K562 (cell line): ENCODE measurements at regions not wholly inside any gene's neighbourhood (a gene's known extent, or its start where the extent isn't known, plus 50 kb on each side); places are given as distances from the start of the nearest gene placed in this dataset.

Source experiments
- ATAC-seq: fragments of 200-7000 bp; cut with Tn5 transposase; 3 replicates; pipeline ENCODE4 v1.9.1; 2020; ENCODE audit warnings: moderate library complexity
- BruUV-seq: library from RNA; stranded (reverse); fragments of 400-500 nt; replicated peaks from 2 replicates; lab custom pipeline; 2021; lab: Mats Ljungman, UMichigan
- CTCF ChIA-PET: fragments of 300-600 bp; formaldehyde crosslinking; extraction: SDS; loops from one replicate; lab custom pipeline; 2021; ENCODE audit warnings: low intra/inter-chr PET ratio; lab: Yijun Ruan, JAX
- POLR2A ChIA-PET: fragments of 300-600, 350-650 bp; sonication (Branson Sonifier 250); formaldehyde crosslinking; extraction: SDS; loops from one replicate; lab custom pipeline; 2021; ENCODE audit warnings: antibody characterized with exemption, inconsistent platforms; lab: Yijun Ruan, JAX
- DNase-seq, 4 experiments: peaks; one replicate each; pipeline versions ENCODE4 v3.0.0 to v3.0.0-alpha.2; 2011 to 2018; ENCODE audit warnings: low spot score in 3 of 4, mixed read lengths in 3 of 4; ENCODE audit errors: extremely low read depth in 1 of 4
- FAIRE-seq: peaks from 2 replicates; lab custom pipeline; 2011; peaks lifted over from hg19 to GRCh38; lab: Jason Lieb, UNC
- H2AFZ ChIP-seq: 2 replicates; pipeline ENCODE4 v1.6.0; 2011; ENCODE audit warnings: low read depth, low read length, control low read depth, inconsistent platforms
- H3K27ac ChIP-seq: fragments of 200-600 bp; 3 replicates; pipeline ENCODE4 v1.8.0; 2011; ENCODE audit warnings: low read depth, mild to moderate bottlenecking, control low read depth, inconsistent platforms, low read length, moderate library complexity, mixed read lengths; ENCODE audit errors: extremely low read depth
- H3K27me3 ChIP-seq, 2 experiments: fragments of 300-600 bp in 1 of 2; 2 replicates in 1 of 2; 3 replicates in 1 of 2; pipeline versions ENCODE4 v1.6.0 to v1.8.0; 2011; ENCODE audit warnings: inconsistent platforms in 2 of 2, low read length in 2 of 2, mild to moderate bottlenecking in 1 of 2, mixed read lengths in 1 of 2, moderate library complexity in 1 of 2; ENCODE audit not compliant: control insufficient read depth in 2 of 2, insufficient read depth in 2 of 2
- H3K36me3 ChIP-seq: fragments of 300-600 bp; 3 replicates; pipeline ENCODE4 v1.8.0; 2011; ENCODE audit warnings: mild to moderate bottlenecking, low read length, inconsistent platforms; ENCODE audit not compliant: control insufficient read depth, insufficient read depth
- H3K4me1 ChIP-seq, 2 experiments: fragments of 200-600 bp in 1 of 2; replicated peaks in 1 of 2; 2 replicates in 1 of 2; 3 replicates in 1 of 2; pipeline versions ENCODE4 v1.5.1 to v1.8.0; 2011; ENCODE audit warnings: inconsistent platforms in 2 of 2, low read length in 2 of 2, mild to moderate bottlenecking in 1 of 2, mixed read lengths in 1 of 2, moderate library complexity in 1 of 2; ENCODE audit not compliant: control insufficient read depth in 2 of 2, insufficient read depth in 2 of 2
- H3K4me2 ChIP-seq: 2 replicates; pipeline ENCODE4 v1.6.1; 2011; ENCODE audit warnings: low read length, control low read depth, inconsistent platforms, mixed read lengths; ENCODE audit not compliant: insufficient read depth
- H3K4me3 ChIP-seq: fragments of 200-600 bp; sonication (generic), shearing (Covaris generic); 2 replicates; pipeline ENCODE4 v1.5.1; 2016; ENCODE audit warnings: control low read depth, inconsistent platforms
- H3K79me2 ChIP-seq: fragments of 200-600 bp; 3 replicates; pipeline ENCODE4 v1.8.0; 2011; ENCODE audit warnings: low read length, inconsistent platforms; ENCODE audit not compliant: control insufficient read depth, insufficient read depth
- H3K9ac ChIP-seq, 2 experiments: 2 replicates each; pipeline versions ENCODE4 v1.6.0 to v1.6.1; 2011; ENCODE audit warnings: low read depth in 2 of 2, low read length in 2 of 2, control low read depth in 1 of 2, inconsistent platforms in 1 of 2, mild to moderate bottlenecking in 1 of 2, mixed read lengths in 1 of 2; ENCODE audit not compliant: insufficient read depth in 1 of 2
- H3K9me1 ChIP-seq: one replicate; pipeline ENCODE4 v1.6.0; 2011; ENCODE audit warnings: inconsistent platforms, mild to moderate bottlenecking, low read length, moderate library complexity; ENCODE audit not compliant: control insufficient read depth, insufficient read depth
- H3K9me3 ChIP-seq: replicated peaks from 2 replicates; pipeline ENCODE4 v1.5.1; 2011; ENCODE audit warnings: low read depth, low read length, inconsistent platforms; ENCODE audit not compliant: control insufficient read depth, insufficient read depth
- H4K20me1 ChIP-seq: replicated peaks from 2 replicates; pipeline ENCODE4 v1.6.1; 2011; ENCODE audit warnings: low read length, inconsistent platforms, mixed read lengths; ENCODE audit not compliant: control insufficient read depth, insufficient read depth
- CBX1 ChIP-seq: sonication (generic); IDR thresholded peaks from 2 replicates; pipeline ENCODE4 v1.6.1; 2016; ENCODE audit warnings: antibody characterized with exemption, low read depth, mild to moderate bottlenecking
- FUS ChIP-seq: fragments of 200-400 bp; formaldehyde crosslinking; optimal IDR thresholded peaks from 2 replicates; pipeline ENCODE3; 2017; ENCODE audit warnings: low read depth, low read length
- GABPB1 ChIP-seq: sonication (generic); formaldehyde crosslinking; IDR thresholded peaks from 2 replicates; pipeline ENCODE4 v1.8.0; 2022; ENCODE audit warnings: mild to moderate bottlenecking, missing genetic modification reagents
- HMG20B ChIP-seq: fragments of 250-450 bp; sonication (Bioruptor Pico); IDR thresholded peaks from 2 replicates; pipeline ENCODE4 v1.5.0; 2021; ENCODE audit warnings: mild to moderate bottlenecking
- KDM4B ChIP-seq, 2 experiments: fragments of 450-650 bp in 1 of 2; sonication (generic) in 1 of 2; IDR thresholded peaks; 2 replicates each; pipeline ENCODE4 v1.6.1; 2016 to 2017; ENCODE audit warnings: borderline replicate concordance in 2 of 2, antibody characterized with exemption in 1 of 2, low read depth in 1 of 2, mild to moderate bottlenecking in 1 of 2
- MTA1 ChIP-seq: fragments of 450-650 bp; IDR thresholded peaks from 2 replicates; pipeline ENCODE4 v1.6.1; 2017; ENCODE audit warnings: borderline replicate concordance
- NFRKB ChIP-seq: fragments of 450-650 bp; IDR thresholded peaks from 2 replicates; pipeline ENCODE4 v1.6.1; 2016; ENCODE audit warnings: low read depth
- NFYB ChIP-seq: IDR thresholded peaks from 2 replicates; pipeline ENCODE4 v1.6.1; 2011; ENCODE audit warnings: mild to moderate bottlenecking, moderate library complexity; ENCODE audit not compliant: insufficient read length; ENCODE audit errors: extremely low read depth
- SIN3B ChIP-seq: fragments of 450-650 bp; IDR thresholded peaks from 2 replicates; pipeline ENCODE4 v1.6.1; 2017; ENCODE audit warnings: low read depth, mild to moderate bottlenecking, moderate library complexity
- SMC3 ChIP-seq: conservative IDR thresholded peaks from 2 replicates; pipeline ENCODE4 v1.6.1; 2011; ENCODE audit warnings: low read depth, low read length, improper control_type of control experiment; ENCODE audit not compliant: insufficient read depth
- SREBF1 ChIP-seq: fragments of 150-350 bp; IDR thresholded peaks from 2 replicates; pipeline ENCODE4 v1.6.1; 2014; ENCODE audit warnings: antibody characterized with exemption, low read depth, low read length, borderline replicate concordance
- XRCC5 ChIP-seq: fragments of 200-400 bp; formaldehyde crosslinking; IDR thresholded peaks from 2 replicates; pipeline ENCODE4 v1.6.1; 2017; ENCODE audit warnings: low read depth, mild to moderate bottlenecking, low read length
- ZNF12 ChIP-seq: sonication (generic); formaldehyde crosslinking; IDR thresholded peaks from 2 replicates; pipeline ENCODE4 v1.4.0; 2020; ENCODE audit warnings: mild to moderate bottlenecking, missing genetic modification reagents
- ZNF436 ChIP-seq: fragments of 250-450, 450-650 bp; sonication (Bioruptor Pico); formaldehyde crosslinking; IDR thresholded peaks from 2 replicates; pipeline ENCODE4 v1.7.0; 2020; ENCODE audit warnings: mild to moderate bottlenecking
- ZNF592 ChIP-seq: fragments of 450-650 bp; IDR thresholded peaks from 2 replicates; pipeline ENCODE4 v1.6.1; 2017; ENCODE audit warnings: antibody characterized with exemption, mild to moderate bottlenecking
- WGBS: fragments of 100-300 bp; shearing (Covaris generic); methylation state at CpG from one replicate; pipeline ENCODE4 v1.1.6; 2016; ENCODE audit warnings: low coverage, mixed read lengths; ENCODE audit not compliant: insufficient coverage; ENCODE audit errors: missing lambda C conversion rate; 5-methylcytosine and 5-hydroxymethylcytosine counted together
- in situ Hi-C: fragments of 300-500 bp; cut with MboI; formaldehyde crosslinking; loops from 4 replicates; pipeline ENCODE4 v1.15.0; 2018; ENCODE audit warnings: inconsistent platforms, mixed read lengths
- intact Hi-C: fragments of 100-400 bp; cut with micrococcal nuclease; formaldehyde crosslinking; loops from 2 replicates; pipeline ENCODE4 v1.14.2; 2022

DNA sequence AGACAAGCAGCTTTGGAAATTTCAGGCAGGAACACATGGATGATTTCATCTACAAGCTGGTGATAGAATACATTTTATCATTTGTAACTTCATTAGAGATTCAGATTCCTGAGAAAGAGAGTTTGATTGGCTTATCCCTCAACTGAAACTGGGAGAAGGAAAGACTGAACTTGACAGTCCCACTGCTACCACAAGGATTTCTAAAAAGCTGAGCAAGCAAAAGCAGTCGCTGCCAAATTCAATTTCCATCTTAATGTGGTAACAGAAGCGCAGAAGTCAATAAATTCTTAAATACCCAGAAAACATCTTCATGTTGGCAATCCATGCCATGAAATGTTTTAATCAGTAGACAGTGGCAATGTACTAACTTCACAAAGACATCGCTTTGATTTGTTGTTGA is 172.1 kb upstream of the DACH1 start:
- no peak overlapping the region for H3K9ac ChIP-seq
- no peak overlapping the region for H3K4me2 ChIP-seq
- no peak for FAIRE-seq
- H3K4me1 ChIP-seq: no peaks in the 10 kb centered on the region
- ChIA-PET CTCF (no interaction called here), POLR2A (no interaction called here)
- WGBS: 0% methylated on average over 3 of the region's 3 CpGs
- no peak for ATAC-seq
- BruUV-seq: no TSS peak
- H3K27me3 ChIP-seq: no peaks in the 10 kb centered on the region
- no peak for DNase-seq
- intact Hi-C loops (no loop called here), in situ Hi-C loops (no loop called here)
- no peak for TF ChIP-seq NFYB
- no peak for TF ChIP-seq SIN3B
- TF ChIP-seq KDM4B (IDR thresholded peaks at IDR 0.05; ENCODE audit: borderline replicate concordance in 2 of 2, low read depth in 1 of 2): no peak
- no peak for TF ChIP-seq MTA1
- no peak for TF ChIP-seq ZNF592
- TF ChIP-seq ZNF436: no peak
- no peak for TF ChIP-seq SREBF1
- no peak for TF ChIP-seq FUS
- no peak for TF ChIP-seq CBX1
- no peak for TF ChIP-seq HMG20B (CRISPR knock-in tag)
- TF ChIP-seq NFRKB: no peak
- TF ChIP-seq ZNF12: no peak
- TF ChIP-seq XRCC5: no peak
- TF ChIP-seq SMC3: no peak
- no peak for TF ChIP-seq GABPB1
- H3K9me3 ChIP-seq: no peaks in the 10 kb centered on the region
- no peak overlapping the region for H3K27ac ChIP-seq
- H4K20me1 ChIP-seq: no peaks in the 10 kb centered on the region
- no peak overlapping the region for H2AFZ ChIP-seq
- H3K9me1 ChIP-seq: no peaks in the 10 kb centered on the region
- no peaks in the 10 kb centered on the region for H3K36me3 ChIP-seq
- no peaks in the 10 kb centered on the region for H3K79me2 ChIP-seq
- H3K4me3 ChIP-seq: no peak overlapping the region
